ENCODE measurements at regions not wholly inside any gene's neighbourhood (a gene's known extent, or its start where the extent isn't known, plus 50 kb on each side); places are given as distances from the start of the nearest gene placed in this dataset.

GRCh38 chr3:23644099-23644498, 161.7 kb upstream of the UBE2E1 start:
- no peak for DNase-seq (ENCODE audit: low read depth, low spot score)

GRCh38 chr3:23644676-23645075, 161.1 kb upstream of the UBE2E1 start:
- DNase-seq (ENCODE audit: low read depth, low spot score) = no peak

- DNase-seq (ENCODE audit: low read depth, low spot score) = no peak
These were observed 160.1 kb upstream of the UBE2E1 start for GRCh38 chr3:23645533-23646183.

- no peak for DNase-seq (ENCODE audit: low read depth, low spot score)
These were observed 159.4 kb upstream of the UBE2E1 start for GRCh38 chr3:23646184-23646920.

GRCh38 chr3:23647706-23648258, 158.0 kb upstream of the UBE2E1 start:
- DNase-seq (ENCODE audit: low read depth, low spot score) = no peak

- peak; percentile 11 for DNase-seq (ENCODE audit: low read depth, low spot score)
These were observed 157.3 kb upstream of the UBE2E1 start for GRCh38 chr3:23648326-23648995.

GRCh38 chr3:23648996-23649395, 156.8 kb upstream of the UBE2E1 start:
- peak; percentile 22 for DNase-seq (ENCODE audit: low read depth, low spot score)

GRCh38 chr3:23649448-23649847, 156.3 kb upstream of the UBE2E1 start:
- DNase-seq (ENCODE audit: low read depth, low spot score) = no peak

GRCh38 chr3:23650371-23651140, 155.2 kb upstream of the UBE2E1 start:
- peak; percentile 27 for DNase-seq (ENCODE audit: low read depth, low spot score)

- DNase-seq (ENCODE audit: low read depth, low spot score) = no peak
These were observed 151.9 kb upstream of the UBE2E1 start for GRCh38 chr3:23653647-23654525.

GRCh38 chr3:23654571-23654970, 151.2 kb upstream of the UBE2E1 start:
- DNase-seq (ENCODE audit: low read depth, low spot score) = no peak

- DNase-seq (ENCODE audit: low read depth, low spot score) = no peak
These were observed 150.0 kb upstream of the UBE2E1 start for GRCh38 chr3:23655749-23656148.

GRCh38 chr3:23656199-23656598, 149.6 kb upstream of the UBE2E1 start:
- no peak for DNase-seq (ENCODE audit: low read depth, low spot score)

- DNase-seq (ENCODE audit: low read depth, low spot score) = no peak
These were observed 148.9 kb upstream of the UBE2E1 start for GRCh38 chr3:23656821-23657220.

GRCh38 chr3:23657647-23658046, 148.1 kb upstream of the UBE2E1 start:
- DNase-seq (ENCODE audit: low read depth, low spot score) = no peak

GRCh38 chr3:23659274-23659673, 146.5 kb upstream of the UBE2E1 start:
- no peak for DNase-seq (ENCODE audit: low read depth, low spot score)

- no peak for DNase-seq (ENCODE audit: low read depth, low spot score)
These were observed 145.8 kb upstream of the UBE2E1 start for GRCh38 chr3:23659840-23660430.

- DNase-seq (ENCODE audit: low read depth, low spot score) = no peak
These were observed 143.6 kb upstream of the UBE2E1 start for GRCh38 chr3:23662079-23662617.

- no peak for DNase-seq (ENCODE audit: low read depth, low spot score)
These were observed 142.5 kb upstream of the UBE2E1 start for GRCh38 chr3:23663246-23663645.

GRCh38 chr3:23663661-23664186, 142.0 kb upstream of the UBE2E1 start:
- DNase-seq (ENCODE audit: low read depth, low spot score) = peak; percentile 27

Data from astrocyte of the hippocampus (primary cell).